ENCODE measurements at regions not wholly inside any gene's neighbourhood (a gene's known extent, or its start where the extent isn't known, plus 50 kb on each side); places are given as distances from the start of the nearest gene placed in this dataset.

DNA sequence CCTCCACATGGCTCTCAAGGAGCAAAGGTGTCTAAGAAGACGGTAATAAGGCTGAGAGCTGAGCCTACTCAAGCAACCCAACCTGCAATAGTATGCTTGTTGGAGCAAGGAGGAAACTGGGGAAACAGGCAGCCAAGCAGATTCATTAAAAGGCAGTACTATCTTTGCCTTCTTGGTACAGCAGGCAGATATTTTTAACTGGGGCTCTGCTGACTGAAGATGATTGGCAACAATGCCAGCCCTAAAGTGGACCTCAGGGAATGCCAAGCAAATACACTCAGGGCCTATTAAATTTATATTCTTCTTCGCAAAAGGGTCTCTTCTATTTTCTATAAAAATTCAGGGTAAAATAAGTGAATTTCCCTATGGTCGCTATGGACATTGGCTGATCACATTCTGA, 109.4 kb upstream of the PCGF5 start:
- TF ChIP-seq, protein P1, sequence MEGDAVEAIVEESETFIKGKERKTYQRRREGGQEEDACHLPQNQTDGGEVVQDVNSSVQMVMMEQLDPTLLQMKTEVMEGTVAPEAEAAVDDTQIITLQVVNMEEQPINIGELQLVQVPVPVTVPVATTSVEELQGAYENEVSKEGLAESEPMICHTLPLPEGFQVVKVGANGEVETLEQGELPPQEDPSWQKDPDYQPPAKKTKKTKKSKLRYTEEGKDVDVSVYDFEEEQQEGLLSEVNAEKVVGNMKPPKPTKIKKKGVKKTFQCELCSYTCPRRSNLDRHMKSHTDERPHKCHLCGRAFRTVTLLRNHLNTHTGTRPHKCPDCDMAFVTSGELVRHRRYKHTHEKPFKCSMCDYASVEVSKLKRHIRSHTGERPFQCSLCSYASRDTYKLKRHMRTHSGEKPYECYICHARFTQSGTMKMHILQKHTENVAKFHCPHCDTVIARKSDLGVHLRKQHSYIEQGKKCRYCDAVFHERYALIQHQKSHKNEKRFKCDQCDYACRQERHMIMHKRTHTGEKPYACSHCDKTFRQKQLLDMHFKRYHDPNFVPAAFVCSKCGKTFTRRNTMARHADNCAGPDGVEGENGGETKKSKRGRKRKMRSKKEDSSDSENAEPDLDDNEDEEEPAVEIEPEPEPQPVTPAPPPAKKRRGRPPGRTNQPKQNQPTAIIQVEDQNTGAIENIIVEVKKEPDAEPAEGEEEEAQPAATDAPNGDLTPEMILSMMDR (conservative IDR thresholded peaks at IDR 0.05; ENCODE audit: low read depth, low read length), result no peak
- no peak for TF ChIP-seq EZH2 (IDR thresholded peaks at IDR 0.05; ENCODE audit: borderline replicate concordance, low read depth, low read length, poor library complexity, severe bottlenecking)

Data from A673 (cell line).